ENCODE measurements at regions not wholly inside any gene's neighbourhood (a gene's known extent, or its start where the extent isn't known, plus 50 kb on each side); places are given as distances from the start of the nearest gene placed in this dataset.

- H3K4me3 ChIP-seq (ENCODE audit: control insufficient read depth in 1 of 7, extremely low read depth in 1 of 7, insufficient read depth in 4 of 7, low read depth in 2 of 7, low read length in 6 of 7): no peak overlapping the region
- CTCF ChIA-PET: interaction anchor here (1.3 kb wide), 1 partner anchor 14 kb away, joined by 4 read pairs; no protein-coding TSS in a partner anchor
- POLR2A ChIA-PET: no interaction called here
Measured at GRCh38 chr7:22676385-22676784, 50.6 kb upstream of the IL6 start.

GRCh38 chr7:22675917-22676343, 51.1 kb upstream of the IL6 start:
- peak in 2 of 3 donors; percentile 22 to 42 for DNase-seq
- no peak overlapping the region for H3K4me3 ChIP-seq (ENCODE audit: control insufficient read depth in 1 of 7, extremely low read depth in 1 of 7, insufficient read depth in 4 of 7, low read depth in 2 of 7, low read length in 6 of 7)
- H3K4me1 ChIP-seq (ENCODE audit: control extremely low read depth in 1 of 4, control insufficient read depth in 4 of 4, insufficient read depth in 4 of 4, low read length in 3 of 4): peaks cover 0 to 25% (median 3%) of the 10 kb centered on the region in 4 experiments
- peaks cover 0 to 2% (median 0%) of the 10 kb centered on the region in 5 experiments for H3K27me3 ChIP-seq (replicated peaks in 2 of 5; ENCODE audit: control insufficient read depth in 4 of 5, insufficient read depth in 5 of 5, low read length in 4 of 5)
- no CpG with 5 or more reads among the region's 2 CpGs for WGBS (ENCODE audit: insufficient coverage)
- no peak overlapping the region for H3K27ac ChIP-seq (ENCODE audit: insufficient read depth in 1 of 2, low read depth in 1 of 2, low read length in 2 of 2, poor library complexity in 1 of 2, severe bottlenecking in 2 of 2)
- H3K36me3 ChIP-seq (ENCODE audit: control insufficient read depth in 4 of 4, insufficient read depth in 4 of 4, low read length in 3 of 4): no peaks in the 10 kb centered on the region
- CTCF ChIA-PET: interaction anchor here (1.3 kb wide), 1 partner anchor 13 kb away, joined by 4 read pairs; no protein-coding TSS in a partner anchor
- POLR2A ChIA-PET: no interaction called here
- H3K9me3 ChIP-seq (ENCODE audit: control extremely low read depth in 1 of 5, control insufficient read depth in 4 of 5, insufficient read depth in 2 of 5, low read depth in 1 of 5, low read length in 4 of 5): no peaks in the 10 kb centered on the region

More at GRCh38 chr7:22676385-22676784, 50.6 kb upstream of the IL6 start:
- Histone ChIP-seq H3K27ac (ENCODE audit: insufficient read depth in 1 of 2, low read depth in 1 of 2, low read length in 2 of 2, poor library complexity in 1 of 2, severe bottlenecking in 2 of 2) (no peak overlapping the region), H3K36me3 (ENCODE audit: control insufficient read depth in 4 of 4, insufficient read depth in 4 of 4, low read length in 3 of 4) (no peaks in the 10 kb centered on the region), H3K4me1 (ENCODE audit: control extremely low read depth in 1 of 4, control insufficient read depth in 4 of 4, insufficient read depth in 4 of 4, low read length in 3 of 4) (peaks cover 0 to 25% (median 3%) of the 10 kb centered on the region in 4 experiments), H3K9me3 (ENCODE audit: control extremely low read depth in 1 of 5, control insufficient read depth in 4 of 5, insufficient read depth in 2 of 5, low read depth in 1 of 5, low read length in 4 of 5) (no peaks in the 10 kb centered on the region), H3K27me3 (replicated peaks in 2 of 5; ENCODE audit: control insufficient read depth in 4 of 5, insufficient read depth in 5 of 5, low read length in 4 of 5) (peaks cover 0 to 2% (median 0%) of the 10 kb centered on the region in 5 experiments)
- WGBS (ENCODE audit: insufficient coverage): 100% methylated on average over 1 of the region's 2 CpGs
- no peak for DNase-seq

- H3K4me3 ChIP-seq (ENCODE audit: control insufficient read depth in 1 of 7, extremely low read depth in 1 of 7, insufficient read depth in 4 of 7, low read depth in 2 of 7, low read length in 6 of 7): no peak overlapping the region
- no peak overlapping the region for H3K27ac ChIP-seq (ENCODE audit: insufficient read depth in 1 of 2, low read depth in 1 of 2, low read length in 2 of 2, poor library complexity in 1 of 2, severe bottlenecking in 2 of 2)
- H3K4me1 ChIP-seq (ENCODE audit: control extremely low read depth in 1 of 4, control insufficient read depth in 4 of 4, insufficient read depth in 4 of 4, low read length in 3 of 4): peaks cover 0 to 25% (median 3%) of the 10 kb centered on the region in 4 experiments
- no peaks in the 10 kb centered on the region for H3K36me3 ChIP-seq (ENCODE audit: control insufficient read depth in 4 of 4, insufficient read depth in 4 of 4, low read length in 3 of 4)
- 86% methylated on average over 3 of the region's 5 CpGs for WGBS (ENCODE audit: insufficient coverage)
- no peaks in the 10 kb centered on the region for H3K9me3 ChIP-seq (ENCODE audit: control extremely low read depth in 1 of 5, control insufficient read depth in 4 of 5, insufficient read depth in 2 of 5, low read depth in 1 of 5, low read length in 4 of 5)
- ChIA-PET CTCF (interaction anchor here (1.3 kb wide), 1 partner anchor 13 kb away, joined by 4 read pairs; no protein-coding TSS in a partner anchor), POLR2A (no interaction called here)
- no peaks in the 10 kb centered on the region for H3K27me3 ChIP-seq (replicated peaks in 2 of 5; ENCODE audit: control insufficient read depth in 4 of 5, insufficient read depth in 5 of 5, low read length in 4 of 5)
- no peak for DNase-seq
Measured at GRCh38 chr7:22675421-22675820, 51.6 kb upstream of the IL6 start.

GRCh38 chr7:22672846-22673680, 53.9 kb upstream of the IL6 start:
- no peak for DNase-seq
- ChIA-PET POLR2A (no interaction called here), CTCF (interaction anchor here (1.5 kb wide), 1 partner anchor 8 kb away, joined by 3 read pairs; no protein-coding TSS in a partner anchor)
- H3K36me3 ChIP-seq (ENCODE audit: control insufficient read depth in 4 of 4, insufficient read depth in 4 of 4, low read length in 3 of 4): no peaks in the 10 kb centered on the region
- WGBS (ENCODE audit: insufficient coverage): 50% methylated on average over 4 of the region's 6 CpGs
- no peaks in the 10 kb centered on the region for H3K9me3 ChIP-seq (ENCODE audit: control extremely low read depth in 1 of 5, control insufficient read depth in 4 of 5, insufficient read depth in 2 of 5, low read depth in 1 of 5, low read length in 4 of 5)
- no peaks in the 10 kb centered on the region for H3K27me3 ChIP-seq (replicated peaks in 2 of 5; ENCODE audit: control insufficient read depth in 4 of 5, insufficient read depth in 5 of 5, low read length in 4 of 5)
- no peak overlapping the region for H3K27ac ChIP-seq (ENCODE audit: insufficient read depth in 1 of 2, low read depth in 1 of 2, low read length in 2 of 2, poor library complexity in 1 of 2, severe bottlenecking in 2 of 2)
- H3K4me1 ChIP-seq (ENCODE audit: control extremely low read depth in 1 of 4, control insufficient read depth in 4 of 4, insufficient read depth in 4 of 4, low read length in 3 of 4): peaks cover 0 to 23% (median 3%) of the 10 kb centered on the region in 4 experiments
- no peak overlapping the region for H3K4me3 ChIP-seq (ENCODE audit: control insufficient read depth in 1 of 7, extremely low read depth in 1 of 7, insufficient read depth in 4 of 7, low read depth in 2 of 7, low read length in 6 of 7)

GRCh38 chr7:22671177-22671879, 55.7 kb upstream of the IL6 start:
- ChIA-PET CTCF (interaction anchor here (1.5 kb wide), 1 partner anchor 9 kb away, joined by 3 read pairs; no protein-coding TSS in a partner anchor), POLR2A (no interaction called here)
- Histone ChIP-seq H3K9me3 (ENCODE audit: control extremely low read depth in 1 of 5, control insufficient read depth in 4 of 5, insufficient read depth in 2 of 5, low read depth in 1 of 5, low read length in 4 of 5) (no peaks in the 10 kb centered on the region), H3K4me3 (ENCODE audit: control insufficient read depth in 1 of 7, extremely low read depth in 1 of 7, insufficient read depth in 4 of 7, low read depth in 2 of 7, low read length in 6 of 7) (no peak overlapping the region), H3K4me1 (ENCODE audit: control extremely low read depth in 1 of 4, control insufficient read depth in 4 of 4, insufficient read depth in 4 of 4, low read length in 3 of 4) (peaks cover 0 to 10% (median 3%) of the 10 kb centered on the region in 4 experiments), H3K36me3 (ENCODE audit: control insufficient read depth in 4 of 4, insufficient read depth in 4 of 4, low read length in 3 of 4) (no peaks in the 10 kb centered on the region), H3K27ac (ENCODE audit: insufficient read depth in 1 of 2, low read depth in 1 of 2, low read length in 2 of 2, poor library complexity in 1 of 2, severe bottlenecking in 2 of 2) (no peak overlapping the region), H3K27me3 (replicated peaks in 2 of 5; ENCODE audit: control insufficient read depth in 4 of 5, insufficient read depth in 5 of 5, low read length in 4 of 5) (no peaks in the 10 kb centered on the region)
- WGBS (ENCODE audit: insufficient coverage): 98% methylated on average over 5 of the region's 5 CpGs
- no peak for DNase-seq

- Histone ChIP-seq H3K9me3 (ENCODE audit: control extremely low read depth in 1 of 5, control insufficient read depth in 4 of 5, insufficient read depth in 2 of 5, low read depth in 1 of 5, low read length in 4 of 5) (no peaks in the 10 kb centered on the region), H3K27ac (ENCODE audit: insufficient read depth in 1 of 2, low read depth in 1 of 2, low read length in 2 of 2, poor library complexity in 1 of 2, severe bottlenecking in 2 of 2) (no peak overlapping the region), H3K27me3 (replicated peaks in 2 of 5; ENCODE audit: control insufficient read depth in 4 of 5, insufficient read depth in 5 of 5, low read length in 4 of 5) (no peaks in the 10 kb centered on the region), H3K4me1 (ENCODE audit: control extremely low read depth in 1 of 4, control insufficient read depth in 4 of 4, insufficient read depth in 4 of 4, low read length in 3 of 4) (peaks cover 0 to 1% (median 0%) of the 10 kb centered on the region in 4 experiments), H3K36me3 (ENCODE audit: control insufficient read depth in 4 of 4, insufficient read depth in 4 of 4, low read length in 3 of 4) (no peaks in the 10 kb centered on the region), H3K4me3 (ENCODE audit: control insufficient read depth in 1 of 7, extremely low read depth in 1 of 7, insufficient read depth in 4 of 7, low read depth in 2 of 7, low read length in 6 of 7) (no peak overlapping the region)
- POLR2A ChIA-PET: no interaction called here
- DNase-seq: no peak
- WGBS (ENCODE audit: insufficient coverage): no CpG with 5 or more reads among the region's 1 CpG
- CTCF ChIA-PET: no interaction called here
Measured at GRCh38 chr7:22670422-22670815, 56.6 kb upstream of the IL6 start.
